Upper lobe of right lung (tissue), 1 donor: ENCODE measurements at regions not wholly inside any gene's neighbourhood (a gene's known extent, or its start where the extent isn't known, plus 50 kb on each side); places are given as distances from the start of the nearest gene placed in this dataset.

Experiments used
- ATAC-seq: fragments of 200-7000 bp; cut with Tn5 transposase; one replicate; pipeline ENCODE4 v1.9.1; 2020; ENCODE audit warnings: mild to moderate bottlenecking, moderate library complexity
- DNase-seq: peaks from one replicate; pipeline ENCODE4 v3.0.0-alpha.2; 2020
- H3K27ac ChIP-seq: fragments of 200-600 bp; one replicate; pipeline ENCODE4 v1.8.0; 2022
- H3K27me3 ChIP-seq: fragments of 200-600 bp; one replicate; pipeline ENCODE4 v1.8.0; 2022; ENCODE audit warnings: mild to moderate bottlenecking
- H3K36me3 ChIP-seq: fragments of 200-600 bp; one replicate; pipeline ENCODE4 v1.8.0; 2022
- H3K4me1 ChIP-seq: fragments of 200-600 bp; one replicate; pipeline ENCODE4 v1.8.0; 2022
- H3K4me3 ChIP-seq: fragments of 200-600 bp; one replicate; pipeline ENCODE4 v1.8.0; 2022; ENCODE audit warnings: mild to moderate bottlenecking
- H3K9me3 ChIP-seq: fragments of 200-600 bp; one replicate; pipeline ENCODE4 v1.8.0; 2022
- CTCF ChIP-seq: fragments of 200-600 bp; IDR thresholded peaks from one replicate; pipeline ENCODE4 v1.8.0; 2022; ENCODE audit warnings: antibody characterized with exemption
- intact Hi-C: fragments of 100-400 bp; cut with DNase I; formaldehyde crosslinking; loops from one replicate; pipeline ENCODE4 v1.11.0; 2022
- donor health status: DM: no; HTN: yes; CAD: no; lungs with severe emphysema.

GRCh38 chr14:25899197-25899596, 698.6 kb downstream of the NOVA1 start:
- TF ChIP-seq CTCF = no peak
- intact Hi-C loops = no loop called here

GRCh38 chr14:25896777-25897176, 701.1 kb downstream of the NOVA1 start:
- intact Hi-C loops = no loop called here
- H3K27me3 ChIP-seq = no peaks in the 10 kb centered on the region
- H3K36me3 ChIP-seq = no peaks in the 10 kb centered on the region
- DNase-seq (no peak), ATAC-seq (no peak)
- no peak overlapping the region for H3K4me3 ChIP-seq
- H3K27ac ChIP-seq = no peak overlapping the region
- H3K4me1 ChIP-seq = no peaks in the 10 kb centered on the region
- H3K9me3 ChIP-seq = no peaks in the 10 kb centered on the region
- no peak for TF ChIP-seq CTCF

More at GRCh38 chr14:25899197-25899596, 698.6 kb downstream of the NOVA1 start:
- no peak for ATAC-seq
- Histone ChIP-seq H3K4me3 (no peak overlapping the region), H3K9me3 (no peaks in the 10 kb centered on the region), H3K27ac (no peak overlapping the region), H3K36me3 (no peaks in the 10 kb centered on the region), H3K4me1 (no peaks in the 10 kb centered on the region), H3K27me3 (no peaks in the 10 kb centered on the region)
- no peak for DNase-seq

GRCh38 chr14:25895740-25896139, 702.1 kb downstream of the NOVA1 start:
- H3K27ac ChIP-seq = no peak overlapping the region
- ATAC-seq (no peak), DNase-seq (no peak)
- no peaks in the 10 kb centered on the region for H3K27me3 ChIP-seq
- H3K4me3 ChIP-seq = no peak overlapping the region
- no peak for TF ChIP-seq CTCF
- H3K9me3 ChIP-seq = no peaks in the 10 kb centered on the region
- H3K36me3 ChIP-seq = no peaks in the 10 kb centered on the region
- intact Hi-C loops = no loop called here
- no peaks in the 10 kb centered on the region for H3K4me1 ChIP-seq

GRCh38 chr14:25887251-25887878, 710.5 kb downstream of the NOVA1 start:
- TF ChIP-seq CTCF = no peak
- H3K9me3 ChIP-seq = no peaks in the 10 kb centered on the region
- no peak overlapping the region for H3K4me3 ChIP-seq
- no peaks in the 10 kb centered on the region for H3K27me3 ChIP-seq
- H3K4me1 ChIP-seq = no peaks in the 10 kb centered on the region
- intact Hi-C loops = no loop called here
- H3K27ac ChIP-seq = no peak overlapping the region
- H3K36me3 ChIP-seq = no peaks in the 10 kb centered on the region
- no peak for DNase-seq
- ATAC-seq = no peak

- no peak for ATAC-seq
- H3K4me3 ChIP-seq = no peak overlapping the region
- no peaks in the 10 kb centered on the region for H3K4me1 ChIP-seq
- no peaks in the 10 kb centered on the region for H3K27me3 ChIP-seq
- TF ChIP-seq CTCF = no peak
- no peaks in the 10 kb centered on the region for H3K36me3 ChIP-seq
- no peak for DNase-seq
- no peaks in the 10 kb centered on the region for H3K9me3 ChIP-seq
- intact Hi-C loops = no loop called here
- H3K27ac ChIP-seq = no peak overlapping the region
Observed at GRCh38 chr14:25884657-25885056, 713.2 kb downstream of the NOVA1 start.

- TF ChIP-seq CTCF = no peak
- ATAC-seq = no peak
Observed at GRCh38 chr14:25882899-25883298, 714.9 kb downstream of the NOVA1 start.

More at GRCh38 chr14:25882899-25883298, 714.9 kb downstream of the NOVA1 start:
- no peaks in the 10 kb centered on the region for H3K9me3 ChIP-seq
- no peaks in the 10 kb centered on the region for H3K4me1 ChIP-seq
- intact Hi-C loops = no loop called here
- no peak overlapping the region for H3K27ac ChIP-seq
- no peaks in the 10 kb centered on the region for H3K27me3 ChIP-seq
- DNase-seq = no peak
- no peak overlapping the region for H3K4me3 ChIP-seq
- no peaks in the 10 kb centered on the region for H3K36me3 ChIP-seq
